GM23338 (cell line): ENCODE measurements at regions not wholly inside any gene's neighbourhood (a gene's known extent, or its start where the extent isn't known, plus 50 kb on each side); places are given as distances from the start of the nearest gene placed in this dataset.

Experiments
- CREB1 ChIP-seq: fragments of 250-450 bp; sonication (Bioruptor Pico); IDR thresholded peaks from 2 replicates; pipeline ENCODE4 v1.5.0; 2020; ENCODE audit warnings: low read depth, mild to moderate bottlenecking, moderate library complexity
- CTCF ChIP-seq, 2 experiments: fragments of 200-600 bp in 1 of 2; sonication (generic) in 1 of 2; conservative IDR thresholded peaks; 2 replicates each; pipeline versions ENCODE4 v1.5.1 to v1.6.1; 2016 to 2017; ENCODE audit warnings: antibody characterized with exemption in 2 of 2, low read depth in 2 of 2, mild to moderate bottlenecking in 2 of 2, moderate library complexity in 1 of 2
- ETS1 ChIP-seq: IDR thresholded peaks from 2 replicates; pipeline ENCODE4 v1.6.1; 2016; ENCODE audit warnings: antibody characterized with exemption
- EZH2 ChIP-seq: fragments of 200-600 bp; sonication (generic); IDR thresholded peaks from one replicate; pipeline ENCODE4 v1.8.0; 2017; ENCODE audit warnings: antibody characterized with exemption, mild to moderate bottlenecking, low read depth; ENCODE audit not compliant: unreplicated experiment
- EZH2phosphoT487 ChIP-seq: fragments of 200-600 bp; sonication (generic); IDR thresholded peaks from one replicate; pipeline ENCODE4 v1.8.1; 2018; ENCODE audit warnings: antibody characterized with exemption; ENCODE audit not compliant: unreplicated experiment
- JUNB ChIP-seq: IDR thresholded peaks from one replicate; pipeline ENCODE4 v1.6.1; 2016; ENCODE audit warnings: antibody characterized with exemption; ENCODE audit not compliant: unreplicated experiment
- NANOG ChIP-seq: IDR thresholded peaks from 2 replicates; pipeline ENCODE4 v1.6.1; 2016; ENCODE audit warnings: antibody characterized with exemption, borderline replicate concordance
- POLR2AphosphoS5 ChIP-seq: IDR thresholded peaks from 2 replicates; pipeline ENCODE4 v1.6.1; 2016; ENCODE audit warnings: antibody characterized with exemption, low read depth
- REST ChIP-seq: IDR thresholded peaks from one replicate; pipeline ENCODE4 v1.6.1; 2018; ENCODE audit warnings: antibody characterized with exemption; ENCODE audit not compliant: unreplicated experiment
- STAT1 ChIP-seq: IDR thresholded peaks from one replicate; pipeline ENCODE4 v1.6.1; 2016; ENCODE audit warnings: antibody characterized with exemption; ENCODE audit not compliant: unreplicated experiment
- ZNF114 ChIP-seq: fragments of 250-450 bp; sonication (Bioruptor Pico); IDR thresholded peaks from 2 replicates; pipeline ENCODE4 v1.5.0; 2020; ENCODE audit warnings: mild to moderate bottlenecking, moderate library complexity
- ZNF331 ChIP-seq: fragments of 250-450 bp; sonication (Bioruptor Pico); IDR thresholded peaks from 2 replicates; pipeline ENCODE4 v1.5.0; 2020; ENCODE audit warnings: low read depth, mild to moderate bottlenecking, moderate library complexity

- TF ChIP-seq CTCF (conservative IDR thresholded peaks at IDR 0.05; ENCODE audit: low read depth in 2 of 2): no peak
- TF ChIP-seq POLR2AphosphoS5: no peak
- TF ChIP-seq EZH2phosphoT487: no peak
- TF ChIP-seq EZH2: no peak
- no peak for TF ChIP-seq CREB1 (CRISPR knock-in tag)
- TF ChIP-seq REST: no peak
- no peak for TF ChIP-seq ETS1
- no peak for TF ChIP-seq JUNB
- no peak for TF ChIP-seq STAT1
- TF ChIP-seq NANOG: no peak
- no peak for TF ChIP-seq ZNF114
- no peak for TF ChIP-seq ZNF331
These were observed 111.9 kb upstream of the KAZN start for GRCh38 chr1:14486401-14487201.
